Spleen (tissue), 7 donors: ENCODE measurements at regions not wholly inside any gene's neighbourhood (a gene's known extent, or its start where the extent isn't known, plus 50 kb on each side); places are given as distances from the start of the nearest gene placed in this dataset.

ENCODE experiments used
- POLR2AphosphoS5 ChIP-seq, 3 donors: sonication (generic); formaldehyde crosslinking; IDR thresholded peaks; one replicate each; pipeline ENCODE4 v1.5.1; 2017; ENCODE audit warnings: antibody characterized with exemption in 3 of 3
- TF ChIP-seq, protein P1 (sequence below), 11 experiments: fragments of 200-600 bp in 7 of 11; fragments of 450-650 bp in 4 of 11; sonication (generic) in 4 of 11; IDR thresholded peaks in 8 of 11; conservative IDR thresholded peaks in 3 of 11; 1 replicate in 7 of 11; 2 replicates in 4 of 11; pipeline versions ENCODE4 v1.4.0 to v1.8.0; 2016 to 2021; ENCODE audit warnings: antibody characterized with exemption in 11 of 11, inconsistent platforms in 4 of 11, mild to moderate bottlenecking in 1 of 11
- donor health status: DM: no; HTN: no; CAD: no; lungs with moderate emphysema.
- donor health status: DM: no; HTN: no; CAD: no.
- donor health status: DM: no; HTN: no; CAD: no.

DNA sequence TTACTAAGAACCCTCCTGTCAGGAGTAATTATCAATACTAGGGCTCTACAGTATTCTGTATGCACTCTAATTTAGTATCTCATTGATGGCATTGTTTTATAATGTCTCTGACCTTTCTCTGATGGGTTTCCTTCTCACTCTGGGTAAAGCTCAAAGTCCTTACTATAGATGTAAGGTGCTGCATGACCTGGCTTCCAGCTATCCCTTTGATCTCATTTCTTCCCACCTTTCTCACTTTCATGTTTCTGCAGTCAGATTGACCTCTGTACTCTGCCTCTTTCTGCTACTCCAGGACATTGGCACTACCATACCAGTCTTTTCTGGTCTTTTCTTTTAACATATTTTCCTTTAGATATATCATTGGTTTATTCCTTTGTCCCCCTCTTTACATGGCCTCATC lies 2332.8 kb upstream of the C9orf72 start:
- TF ChIP-seq, protein P1, sequence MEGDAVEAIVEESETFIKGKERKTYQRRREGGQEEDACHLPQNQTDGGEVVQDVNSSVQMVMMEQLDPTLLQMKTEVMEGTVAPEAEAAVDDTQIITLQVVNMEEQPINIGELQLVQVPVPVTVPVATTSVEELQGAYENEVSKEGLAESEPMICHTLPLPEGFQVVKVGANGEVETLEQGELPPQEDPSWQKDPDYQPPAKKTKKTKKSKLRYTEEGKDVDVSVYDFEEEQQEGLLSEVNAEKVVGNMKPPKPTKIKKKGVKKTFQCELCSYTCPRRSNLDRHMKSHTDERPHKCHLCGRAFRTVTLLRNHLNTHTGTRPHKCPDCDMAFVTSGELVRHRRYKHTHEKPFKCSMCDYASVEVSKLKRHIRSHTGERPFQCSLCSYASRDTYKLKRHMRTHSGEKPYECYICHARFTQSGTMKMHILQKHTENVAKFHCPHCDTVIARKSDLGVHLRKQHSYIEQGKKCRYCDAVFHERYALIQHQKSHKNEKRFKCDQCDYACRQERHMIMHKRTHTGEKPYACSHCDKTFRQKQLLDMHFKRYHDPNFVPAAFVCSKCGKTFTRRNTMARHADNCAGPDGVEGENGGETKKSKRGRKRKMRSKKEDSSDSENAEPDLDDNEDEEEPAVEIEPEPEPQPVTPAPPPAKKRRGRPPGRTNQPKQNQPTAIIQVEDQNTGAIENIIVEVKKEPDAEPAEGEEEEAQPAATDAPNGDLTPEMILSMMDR (IDR thresholded peaks at IDR 0.05 in 8 of 11, conservative IDR thresholded peaks at IDR 0.05 in 3 of 11), result no peak
- no peak for TF ChIP-seq POLR2AphosphoS5 (IDR thresholded peaks at IDR 0.05)
